Ascending aorta (tissue), 2 donors: ENCODE measurements at regions not wholly inside any gene's neighbourhood (a gene's known extent, or its start where the extent isn't known, plus 50 kb on each side); places are given as distances from the start of the nearest gene placed in this dataset.

ENCODE experiments used
- DNase-seq, 2 donors: peaks; one replicate each; pipeline ENCODE4 v3.0.0-alpha.2; 2019; ENCODE audit warnings: low spot score in 2 of 2
- H3K27ac ChIP-seq, 2 donors: fragments of 200-600 bp; sonication (generic); one replicate each; pipeline ENCODE4 v1.5.1; 2016 to 2017; ENCODE audit warnings: mild to moderate bottlenecking in 1 of 2
- H3K27me3 ChIP-seq: fragments of 200-600 bp; sonication (generic); one replicate; pipeline ENCODE4 v1.5.1; 2017
- H3K36me3 ChIP-seq, 2 donors: fragments of 200-600 bp; sonication (generic); one replicate each; pipeline ENCODE4 v1.5.1; 2016
- H3K4me1 ChIP-seq, 2 donors: fragments of 200-600 bp; sonication (generic); one replicate each; pipeline ENCODE4 v1.5.1; 2016 to 2017; ENCODE audit warnings: mild to moderate bottlenecking in 1 of 2
- H3K4me3 ChIP-seq, 2 donors: fragments of 200-600 bp; sonication (generic); one replicate each; pipeline ENCODE4 v1.5.1; 2016 to 2017; ENCODE audit warnings: mild to moderate bottlenecking in 1 of 2
- H3K9me3 ChIP-seq, 2 donors: fragments of 200-600 bp; sonication (generic); one replicate each; pipeline ENCODE4 v1.5.1; 2016
- intact Hi-C: fragments of 100-400 bp; cut with DNase I; formaldehyde crosslinking; loops from one replicate; pipeline ENCODE4 v1.15.1; 2023
- TF ChIP-seq, protein P1 (sequence below), 3 experiments: fragments of 200-600 bp in 2 of 3; fragments of 450-650 bp in 1 of 3; sonication (generic) in 2 of 3; IDR thresholded peaks; one replicate each; pipeline ENCODE4 v1.5.1; 2016 to 2019; ENCODE audit warnings: antibody characterized with exemption in 3 of 3, mild to moderate bottlenecking in 1 of 3, moderate library complexity in 1 of 3

- no peak for DNase-seq
- Histone ChIP-seq H3K4me1 (no peaks in the 10 kb centered on the region), H3K27me3 (no peaks in the 10 kb centered on the region), H3K27ac (no peak overlapping the region), H3K36me3 (no peaks in the 10 kb centered on the region), H3K4me3 (no peak overlapping the region), H3K9me3 (no peaks in the 10 kb centered on the region)
- TF ChIP-seq, protein P1, sequence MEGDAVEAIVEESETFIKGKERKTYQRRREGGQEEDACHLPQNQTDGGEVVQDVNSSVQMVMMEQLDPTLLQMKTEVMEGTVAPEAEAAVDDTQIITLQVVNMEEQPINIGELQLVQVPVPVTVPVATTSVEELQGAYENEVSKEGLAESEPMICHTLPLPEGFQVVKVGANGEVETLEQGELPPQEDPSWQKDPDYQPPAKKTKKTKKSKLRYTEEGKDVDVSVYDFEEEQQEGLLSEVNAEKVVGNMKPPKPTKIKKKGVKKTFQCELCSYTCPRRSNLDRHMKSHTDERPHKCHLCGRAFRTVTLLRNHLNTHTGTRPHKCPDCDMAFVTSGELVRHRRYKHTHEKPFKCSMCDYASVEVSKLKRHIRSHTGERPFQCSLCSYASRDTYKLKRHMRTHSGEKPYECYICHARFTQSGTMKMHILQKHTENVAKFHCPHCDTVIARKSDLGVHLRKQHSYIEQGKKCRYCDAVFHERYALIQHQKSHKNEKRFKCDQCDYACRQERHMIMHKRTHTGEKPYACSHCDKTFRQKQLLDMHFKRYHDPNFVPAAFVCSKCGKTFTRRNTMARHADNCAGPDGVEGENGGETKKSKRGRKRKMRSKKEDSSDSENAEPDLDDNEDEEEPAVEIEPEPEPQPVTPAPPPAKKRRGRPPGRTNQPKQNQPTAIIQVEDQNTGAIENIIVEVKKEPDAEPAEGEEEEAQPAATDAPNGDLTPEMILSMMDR (IDR thresholded peaks at IDR 0.05): no peak
- intact Hi-C loops: no loop called here
Measured at GRCh38 chr14:49456589-49456988, 129.6 kb downstream of the RPS29 start.

- Histone ChIP-seq H3K4me1 (no peaks in the 10 kb centered on the region), H3K9me3 (no peaks in the 10 kb centered on the region), H3K27ac (no peak overlapping the region), H3K36me3 (no peaks in the 10 kb centered on the region), H3K27me3 (no peaks in the 10 kb centered on the region), H3K4me3 (no peak overlapping the region)
- TF ChIP-seq, protein P1 (IDR thresholded peaks at IDR 0.05): no peak
- intact Hi-C loops: no loop called here
- no peak for DNase-seq
Measured at GRCh38 chr14:49451938-49452337, 134.2 kb downstream of the RPS29 start.

- TF ChIP-seq, protein P1 (IDR thresholded peaks at IDR 0.05): no peak
- Histone ChIP-seq H3K4me1 (no peaks in the 10 kb centered on the region), H3K4me3 (no peak overlapping the region), H3K9me3 (no peaks in the 10 kb centered on the region), H3K27ac (no peak overlapping the region), H3K36me3 (no peaks in the 10 kb centered on the region), H3K27me3 (no peaks in the 10 kb centered on the region)
- DNase-seq: no peak
- intact Hi-C loops: no loop called here
Measured at GRCh38 chr14:49449749-49450148, 136.4 kb downstream of the RPS29 start.

DNA sequence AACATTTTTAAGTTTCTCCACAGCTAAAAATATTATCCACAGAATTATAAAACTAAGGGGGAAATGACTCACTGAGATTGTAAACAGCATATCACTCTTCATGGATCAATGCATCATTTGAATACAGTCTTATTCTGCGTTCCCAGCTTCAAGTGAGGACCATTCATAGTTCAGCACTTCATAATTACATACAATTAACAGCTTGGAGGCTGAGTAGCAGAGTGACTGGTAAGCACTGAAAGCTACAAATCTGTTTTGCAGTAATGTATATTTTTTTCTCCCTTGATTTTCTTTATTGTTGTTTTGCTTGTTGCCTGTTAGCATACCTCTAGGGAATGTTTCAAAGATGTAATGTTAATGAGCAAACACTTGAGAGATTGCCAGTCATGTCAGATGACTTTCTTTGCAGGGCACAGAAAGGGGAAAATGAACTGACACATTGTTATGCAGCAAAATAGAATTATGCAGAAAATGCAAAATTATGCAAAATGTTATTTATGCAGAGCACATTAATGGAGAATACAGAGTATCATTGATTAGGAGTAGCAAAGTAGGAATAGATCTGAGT, 138.6 kb downstream of the RPS29 start:
- no peak overlapping the region for H3K4me3 ChIP-seq
- no peaks in the 10 kb centered on the region for H3K9me3 ChIP-seq
- H3K36me3 ChIP-seq: no peaks in the 10 kb centered on the region
- no peaks in the 10 kb centered on the region for H3K4me1 ChIP-seq
- no peak overlapping the region for H3K27ac ChIP-seq
- no peak for DNase-seq
- H3K27me3 ChIP-seq: no peaks in the 10 kb centered on the region
- intact Hi-C loops: no loop called here
- TF ChIP-seq, protein P1 (IDR thresholded peaks at IDR 0.05): no peak

DNA sequence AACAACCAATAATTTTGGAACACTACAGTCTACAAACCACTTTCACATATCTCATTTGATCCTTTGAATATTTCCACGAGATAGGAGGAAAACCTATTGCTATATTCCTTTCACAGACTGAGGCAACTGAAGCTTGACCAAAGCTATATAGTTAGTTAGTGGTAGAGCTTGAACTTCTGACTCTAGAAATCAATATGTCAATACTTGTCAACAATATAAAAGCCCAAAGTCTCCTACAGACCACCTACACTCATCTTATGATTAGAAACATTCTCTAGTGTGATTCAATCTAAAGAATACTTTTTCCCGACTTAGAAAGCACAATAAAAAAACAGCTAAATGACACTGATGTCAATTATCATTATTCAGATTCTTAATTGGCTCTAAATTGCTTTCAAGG, 139.4 kb downstream of the RPS29 start:
- DNase-seq: no peak
- Histone ChIP-seq H3K4me1 (no peaks in the 10 kb centered on the region), H3K9me3 (no peaks in the 10 kb centered on the region), H3K36me3 (no peaks in the 10 kb centered on the region), H3K27me3 (no peaks in the 10 kb centered on the region), H3K4me3 (no peak overlapping the region), H3K27ac (no peak overlapping the region)
- TF ChIP-seq, protein P1 (IDR thresholded peaks at IDR 0.05): no peak
- intact Hi-C loops: no loop called here

DNA sequence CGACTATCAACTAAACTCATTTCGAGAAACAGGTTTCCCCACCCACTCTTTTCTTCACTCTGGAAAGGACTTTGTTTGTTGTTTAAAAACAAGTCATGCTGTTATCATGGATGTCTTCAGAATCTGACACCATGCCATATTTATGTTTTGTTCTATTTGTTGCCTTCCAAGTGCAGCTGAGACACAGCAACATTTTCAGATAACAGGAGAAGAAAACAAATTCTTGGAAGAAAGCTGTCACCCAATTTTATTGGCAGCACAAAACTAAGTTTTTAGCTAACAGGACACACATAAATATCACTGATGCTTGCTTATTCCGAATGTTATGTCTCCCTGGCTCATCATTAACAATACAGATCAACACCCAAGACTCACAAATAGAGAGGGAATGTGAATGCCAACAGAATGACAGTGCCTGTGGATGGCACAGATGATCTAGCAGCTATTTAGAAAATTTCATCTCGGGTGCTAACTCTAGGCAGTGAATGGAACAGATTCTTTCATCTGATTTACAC, 147.9 kb downstream of the RPS29 start:
- no peaks in the 10 kb centered on the region for H3K4me1 ChIP-seq
- H3K27me3 ChIP-seq: no peaks in the 10 kb centered on the region
- peaks cover under 1 to 11% of the 10 kb centered on the region in 2 donors for H3K9me3 ChIP-seq
- H3K36me3 ChIP-seq: no peaks in the 10 kb centered on the region
- no peak overlapping the region for H3K4me3 ChIP-seq
- DNase-seq: no peak
- TF ChIP-seq, protein P1 (IDR thresholded peaks at IDR 0.05): no peak
- intact Hi-C loops: no loop called here
- no peak overlapping the region for H3K27ac ChIP-seq
